HepG2 (cell line): ENCODE measurements at regions not wholly inside any gene's neighbourhood (a gene's known extent, or its start where the extent isn't known, plus 50 kb on each side); places are given as distances from the start of the nearest gene placed in this dataset.

ENCODE experiments used
- ATAC-seq: fragments of 200-7000 bp; cut with Tn5 transposase; 3 replicates; pipeline ENCODE4 v1.9.1; 2020; ENCODE audit warnings: mild to moderate bottlenecking, moderate library complexity
- BruUV-seq: library from RNA; stranded (reverse); fragments of 400-500 nt; replicated peaks from 2 replicates; lab custom pipeline; 2021; lab: Mats Ljungman, UMichigan
- CTCF ChIA-PET: fragments of 300-600 bp; formaldehyde crosslinking; extraction: SDS; loops from one replicate; lab custom pipeline; 2021; ENCODE audit warnings: low total read pairs, inconsistent platforms, low intra/inter-chr PET ratio; lab: Yijun Ruan, JAX
- POLR2A ChIA-PET: fragments of 350-600 bp; sonication (Branson Sonifier 250); formaldehyde crosslinking; loops from one replicate; lab custom pipeline; 2020; ENCODE audit warnings: antibody characterized with exemption, inconsistent platforms; lab: Yijun Ruan, JAX
- DNase-seq: peaks from one replicate; pipeline ENCODE4 v3.0.0-alpha.2; 2015; ENCODE audit warnings: low spot score
- FAIRE-seq: peaks from 3 replicates; lab custom pipeline; 2011; peaks lifted over from hg19 to GRCh38; lab: Jason Lieb, UNC
- H2AFZ ChIP-seq: one replicate; pipeline ENCODE4 v1.6.1; 2011; ENCODE audit warnings: low read length, inconsistent platforms
- H3K27ac ChIP-seq: fragments of 300-600 bp; 3 replicates; pipeline ENCODE4 v1.8.0; 2011; ENCODE audit warnings: mixed run types, mild to moderate bottlenecking, mixed read lengths, low read length, inconsistent platforms; ENCODE audit not compliant: insufficient read depth; ENCODE audit errors: extremely low read length
- H3K27me3 ChIP-seq, 2 experiments: fragments of 200-600 bp in 1 of 2; 2 replicates in 1 of 2; 3 replicates in 1 of 2; pipeline versions ENCODE4 v1.6.0 to v1.8.0; 2011; ENCODE audit warnings: low read length in 2 of 2, mild to moderate bottlenecking in 2 of 2, moderate library complexity in 2 of 2, inconsistent platforms in 1 of 2; ENCODE audit not compliant: insufficient read depth in 2 of 2, control insufficient read depth in 1 of 2
- H3K36me3 ChIP-seq, 2 experiments: fragments of 200-600 bp in 1 of 2; replicated peaks in 1 of 2; 2 replicates in 1 of 2; 3 replicates in 1 of 2; pipeline versions ENCODE4 v1.5.1 to v1.8.0; 2011; ENCODE audit warnings: low read length in 2 of 2, inconsistent platforms in 1 of 2; ENCODE audit not compliant: insufficient read depth in 2 of 2, control insufficient read depth in 1 of 2
- H3K4me1 ChIP-seq: 2 replicates; pipeline ENCODE4 v1.5.1; 2012; ENCODE audit warnings: low read length, inconsistent platforms; ENCODE audit not compliant: insufficient read depth
- H3K4me2 ChIP-seq: 2 replicates; pipeline ENCODE4 v1.6.0; 2011; ENCODE audit warnings: low read depth, low read length, inconsistent platforms
- H3K4me3 ChIP-seq, 3 experiments: fragments of 200-600 bp in 1 of 3; sonication (generic), shearing (Covaris generic) in 1 of 3; replicated peaks in 1 of 3; 2 replicates each; pipeline ENCODE4 v1.5.1; 2011 to 2016; ENCODE audit warnings: low read length in 3 of 3, inconsistent platforms in 2 of 3, low read depth in 2 of 3, mild to moderate bottlenecking in 2 of 3, control low read depth in 1 of 3, mixed read lengths in 1 of 3; ENCODE audit not compliant: insufficient read depth in 1 of 3
- H3K79me2 ChIP-seq: one replicate; pipeline ENCODE4 v1.6.1; 2011; ENCODE audit warnings: low read length, inconsistent platforms; ENCODE audit not compliant: insufficient read depth
- H3K9ac ChIP-seq: 2 replicates; pipeline ENCODE4 v1.6.0; 2011; ENCODE audit warnings: mild to moderate bottlenecking, low read depth, low read length, inconsistent platforms; ENCODE audit not compliant: insufficient read depth
- H3K9me3 ChIP-seq: 2 replicates; pipeline ENCODE4 v1.5.1; 2012; ENCODE audit warnings: mild to moderate bottlenecking, low read length
- H4K20me1 ChIP-seq: 2 replicates; pipeline ENCODE4 v1.6.0; 2011; ENCODE audit warnings: inconsistent platforms, mild to moderate bottlenecking, low read length, moderate library complexity; ENCODE audit not compliant: insufficient read depth
- ARHGAP35 ChIP-seq: sonication (generic); formaldehyde crosslinking; IDR thresholded peaks from 2 replicates; pipeline ENCODE4 v1.9.0; 2022; ENCODE audit warnings: mild to moderate bottlenecking, inconsistent platforms, moderate library complexity, missing genetic modification reagents, borderline replicate concordance
- ARNT ChIP-seq: fragments of 450-650 bp; IDR thresholded peaks from 2 replicates; pipeline ENCODE4 v1.6.1; 2017
- HMG20B ChIP-seq: conservative IDR thresholded peaks from 2 replicates; pipeline ENCODE4 v1.6.1; 2016; ENCODE audit warnings: missing genetic modification reagents, missing compliant biosample characterization
- HNF4A ChIP-seq: sonication (generic); formaldehyde crosslinking; IDR thresholded peaks from 2 replicates; pipeline ENCODE4 v1.4.0; 2020; ENCODE audit warnings: missing genetic modification reagents
- KLF16 ChIP-seq, 2 experiments: sonication (generic) in 1 of 2; formaldehyde crosslinking in 1 of 2; IDR thresholded peaks; 2 replicates each; pipeline versions ENCODE4 v1.6.1 to v1.8.0; 2016 to 2023; ENCODE audit warnings: missing genetic modification reagents in 2 of 2, missing compliant biosample characterization in 1 of 2
- NCOA5 ChIP-seq: sonication (generic); formaldehyde crosslinking; IDR thresholded peaks from 2 replicates; pipeline ENCODE4 v1.4.0; 2020; ENCODE audit warnings: missing genetic modification reagents
- PPARG ChIP-seq: conservative IDR thresholded peaks from 2 replicates; pipeline ENCODE4 v1.6.1; 2016; ENCODE audit warnings: missing biosample characterization, missing genetic modification reagents
- ZFP82 ChIP-seq: sonication (generic); formaldehyde crosslinking; IDR thresholded peaks from 2 replicates; pipeline ENCODE4 v1.5.1; 2020; ENCODE audit warnings: mild to moderate bottlenecking, missing genetic modification reagents, borderline replicate concordance
- ZNF180 ChIP-seq: sonication (generic); formaldehyde crosslinking; IDR thresholded peaks from 2 replicates; pipeline ENCODE4 v1.4.0; 2020; ENCODE audit warnings: low read depth, missing genetic modification reagents, borderline replicate concordance
- ZNF235 ChIP-seq: sonication (generic); formaldehyde crosslinking; IDR thresholded peaks from 2 replicates; pipeline ENCODE4 v1.8.1; 2023; ENCODE audit warnings: mild to moderate bottlenecking, missing genetic modification reagents, borderline replicate concordance
- ZNF607 ChIP-seq: sonication (generic); formaldehyde crosslinking; IDR thresholded peaks from 2 replicates; pipeline ENCODE4 v1.5.1; 2020; ENCODE audit warnings: missing genetic modification reagents, mild to moderate bottlenecking, borderline replicate concordance
- ZNF781 ChIP-seq: sonication (generic); formaldehyde crosslinking; IDR thresholded peaks from 2 replicates; pipeline ENCODE4 v1.5.1; 2020; ENCODE audit warnings: borderline replicate concordance, mild to moderate bottlenecking, missing genetic modification reagents; ENCODE audit errors: not compliant biosample characterization
- WGBS: methylation state at CpG from one replicate; pipeline ENCODE4 v1.1.6; 2017; ENCODE audit warnings: low lambda C conversion rate; 5-methylcytosine and 5-hydroxymethylcytosine counted together
- in situ Hi-C: cut with HindIII; loops from 2 replicates; pipeline ENCODE4 v1.10.0; 2017; ENCODE audit warnings: low pct_unique_long_range_greater_than_20kb; ENCODE audit not compliant: extremely low pct_ligation_motif_present
- intact Hi-C: fragments of 100-400 bp; cut with micrococcal nuclease; formaldehyde crosslinking; loops from one replicate; pipeline ENCODE4 v1.10.0; 2022; ENCODE audit not compliant: unreplicated experiment
- TF ChIP-seq, protein P1 (sequence below): sonication (generic); formaldehyde crosslinking; IDR thresholded peaks from 2 replicates; pipeline ENCODE4 v1.4.0; 2020; ENCODE audit warnings: missing genetic modification reagents
- TF ChIP-seq, protein P2 (sequence below): IDR thresholded peaks from 2 replicates; pipeline ENCODE4 v1.6.1; 2018; ENCODE audit warnings: missing genetic modification reagents
- TF ChIP-seq, protein P3 (sequence below): sonication (generic); formaldehyde crosslinking; IDR thresholded peaks from 2 replicates; pipeline ENCODE4 v1.8.0; 2022; ENCODE audit warnings: missing genetic modification reagents, mild to moderate bottlenecking, moderate library complexity, borderline replicate concordance

DNA sequence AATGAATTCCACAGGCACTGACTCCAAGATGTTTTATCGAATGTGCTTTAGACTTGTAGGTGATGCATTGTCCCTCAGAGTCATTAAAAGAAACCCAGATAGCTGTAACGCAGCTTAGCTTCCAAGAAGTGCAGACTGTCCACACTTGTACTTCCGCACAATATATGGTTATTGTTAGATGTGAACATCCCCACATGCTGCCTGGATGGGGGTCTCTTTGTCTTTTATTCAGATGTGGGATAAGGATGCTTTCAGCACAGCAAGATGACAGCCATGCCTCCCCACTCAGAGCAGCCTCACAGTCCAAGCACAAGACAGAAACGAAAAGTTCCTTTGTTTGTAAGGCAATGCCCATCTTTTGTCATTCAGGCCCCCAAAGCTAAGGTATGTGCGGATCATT lies 416.6 kb downstream of the HRH4 start (continued):
- TF ChIP-seq, protein P1, sequence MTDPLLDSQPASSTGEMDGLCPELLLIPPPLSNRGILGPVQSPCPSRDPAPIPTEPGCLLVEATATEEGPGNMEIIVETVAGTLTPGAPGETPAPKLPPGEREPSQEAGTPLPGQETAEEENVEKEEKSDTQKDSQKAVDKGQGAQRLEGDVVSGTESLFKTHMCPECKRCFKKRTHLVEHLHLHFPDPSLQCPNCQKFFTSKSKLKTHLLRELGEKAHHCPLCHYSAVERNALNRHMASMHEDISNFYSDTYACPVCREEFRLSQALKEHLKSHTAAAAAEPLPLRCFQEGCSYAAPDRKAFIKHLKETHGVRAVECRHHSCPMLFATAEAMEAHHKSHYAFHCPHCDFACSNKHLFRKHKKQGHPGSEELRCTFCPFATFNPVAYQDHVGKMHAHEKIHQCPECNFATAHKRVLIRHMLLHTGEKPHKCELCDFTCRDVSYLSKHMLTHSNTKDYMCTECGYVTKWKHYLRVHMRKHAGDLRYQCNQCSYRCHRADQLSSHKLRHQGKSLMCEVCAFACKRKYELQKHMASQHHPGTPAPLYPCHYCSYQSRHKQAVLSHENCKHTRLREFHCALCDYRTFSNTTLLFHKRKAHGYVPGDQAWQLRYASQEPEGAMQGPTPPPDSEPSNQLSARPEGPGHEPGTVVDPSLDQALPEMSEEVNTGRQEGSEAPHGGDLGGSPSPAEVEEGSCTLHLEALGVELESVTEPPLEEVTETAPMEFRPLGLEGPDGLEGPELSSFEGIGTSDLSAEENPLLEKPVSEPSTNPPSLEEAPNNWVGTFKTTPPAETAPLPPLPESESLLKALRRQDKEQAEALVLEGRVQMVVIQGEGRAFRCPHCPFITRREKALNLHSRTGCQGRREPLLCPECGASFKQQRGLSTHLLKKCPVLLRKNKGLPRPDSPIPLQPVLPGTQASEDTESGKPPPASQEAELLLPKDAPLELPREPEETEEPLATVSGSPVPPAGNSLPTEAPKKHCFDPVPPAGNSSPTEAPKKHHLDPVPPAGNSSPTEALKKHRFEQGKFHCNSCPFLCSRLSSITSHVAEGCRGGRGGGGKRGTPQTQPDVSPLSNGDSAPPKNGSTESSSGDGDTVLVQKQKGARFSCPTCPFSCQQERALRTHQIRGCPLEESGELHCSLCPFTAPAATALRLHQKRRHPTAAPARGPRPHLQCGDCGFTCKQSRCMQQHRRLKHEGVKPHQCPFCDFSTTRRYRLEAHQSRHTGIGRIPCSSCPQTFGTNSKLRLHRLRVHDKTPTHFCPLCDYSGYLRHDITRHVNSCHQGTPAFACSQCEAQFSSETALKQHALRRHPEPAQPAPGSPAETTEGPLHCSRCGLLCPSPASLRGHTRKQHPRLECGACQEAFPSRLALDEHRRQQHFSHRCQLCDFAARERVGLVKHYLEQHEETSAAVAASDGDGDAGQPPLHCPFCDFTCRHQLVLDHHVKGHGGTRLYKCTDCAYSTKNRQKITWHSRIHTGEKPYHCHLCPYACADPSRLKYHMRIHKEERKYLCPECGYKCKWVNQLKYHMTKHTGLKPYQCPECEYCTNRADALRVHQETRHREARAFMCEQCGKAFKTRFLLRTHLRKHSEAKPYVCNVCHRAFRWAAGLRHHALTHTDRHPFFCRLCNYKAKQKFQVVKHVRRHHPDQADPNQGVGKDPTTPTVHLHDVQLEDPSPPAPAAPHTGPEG (CRISPR knock-in tag), result no peak
- no peak for TF ChIP-seq ZNF607 (CRISPR knock-in tag)

DNA sequence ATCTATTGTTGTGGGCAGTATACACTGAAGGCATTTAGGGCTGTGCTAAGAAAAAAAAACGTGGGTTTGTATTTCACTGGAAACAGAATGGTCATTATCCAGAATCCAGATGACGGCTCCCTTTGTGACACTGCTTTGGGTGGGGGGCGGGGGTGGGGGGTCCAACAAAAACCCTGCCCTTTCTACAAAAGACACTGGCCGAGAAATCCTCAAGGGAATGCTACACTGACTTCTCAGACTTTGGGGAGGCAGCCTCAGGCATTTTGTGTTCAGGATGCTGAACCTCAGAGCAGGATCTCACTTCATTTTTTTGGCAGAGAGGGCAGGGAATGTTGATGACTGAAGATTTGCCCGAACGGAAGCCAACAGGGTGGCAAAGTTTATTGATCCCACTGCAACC lies 417.1 kb downstream of the HRH4 start:
- CTCF ChIA-PET, result interaction anchor here (1.0 to 1.7 kb wide), 2 partner anchors 955 to 1019 kb away, joined by 4 to 8 read pairs; no protein-coding TSS in a partner anchor
- ATAC-seq, result no peak
- no TSS peak for BruUV-seq
- TF ChIP-seq, protein P2, sequence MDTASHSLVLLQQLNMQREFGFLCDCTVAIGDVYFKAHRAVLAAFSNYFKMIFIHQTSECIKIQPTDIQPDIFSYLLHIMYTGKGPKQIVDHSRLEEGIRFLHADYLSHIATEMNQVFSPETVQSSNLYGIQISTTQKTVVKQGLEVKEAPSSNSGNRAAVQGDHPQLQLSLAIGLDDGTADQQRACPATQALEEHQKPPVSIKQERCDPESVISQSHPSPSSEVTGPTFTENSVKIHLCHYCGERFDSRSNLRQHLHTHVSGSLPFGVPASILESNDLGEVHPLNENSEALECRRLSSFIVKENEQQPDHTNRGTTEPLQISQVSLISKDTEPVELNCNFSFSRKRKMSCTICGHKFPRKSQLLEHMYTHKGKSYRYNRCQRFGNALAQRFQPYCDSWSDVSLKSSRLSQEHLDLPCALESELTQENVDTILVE (CRISPR knock-in tag), result no peak
- TF ChIP-seq HNF4A (CRISPR knock-in tag), result no peak
- TF ChIP-seq HMG20B (CRISPR knock-in tag), result no peak
- TF ChIP-seq, protein P3, sequence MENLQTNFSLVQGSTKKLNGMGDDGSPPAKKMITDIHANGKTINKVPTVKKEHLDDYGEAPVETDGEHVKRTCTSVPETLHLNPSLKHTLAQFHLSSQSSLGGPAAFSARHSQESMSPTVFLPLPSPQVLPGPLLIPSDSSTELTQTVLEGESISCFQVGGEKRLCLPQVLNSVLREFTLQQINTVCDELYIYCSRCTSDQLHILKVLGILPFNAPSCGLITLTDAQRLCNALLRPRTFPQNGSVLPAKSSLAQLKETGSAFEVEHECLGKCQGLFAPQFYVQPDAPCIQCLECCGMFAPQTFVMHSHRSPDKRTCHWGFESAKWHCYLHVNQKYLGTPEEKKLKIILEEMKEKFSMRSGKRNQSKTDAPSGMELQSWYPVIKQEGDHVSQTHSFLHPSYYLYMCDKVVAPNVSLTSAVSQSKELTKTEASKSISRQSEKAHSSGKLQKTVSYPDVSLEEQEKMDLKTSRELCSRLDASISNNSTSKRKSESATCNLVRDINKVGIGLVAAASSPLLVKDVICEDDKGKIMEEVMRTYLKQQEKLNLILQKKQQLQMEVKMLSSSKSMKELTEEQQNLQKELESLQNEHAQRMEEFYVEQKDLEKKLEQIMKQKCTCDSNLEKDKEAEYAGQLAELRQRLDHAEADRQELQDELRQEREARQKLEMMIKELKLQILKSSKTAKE (CRISPR knock-in tag), result no peak
- no peak for TF ChIP-seq ZNF235 (CRISPR knock-in tag)
- TF ChIP-seq ZFP82 (CRISPR knock-in tag), result no peak
- no peak for TF ChIP-seq ZNF781 (CRISPR knock-in tag)
- TF ChIP-seq ZNF180 (CRISPR knock-in tag), result no peak
- no peak for TF ChIP-seq ARNT
- TF ChIP-seq NCOA5 (CRISPR knock-in tag), result no peak
- TF ChIP-seq KLF16 (CRISPR knock-in tag; IDR thresholded peaks at IDR 0.05), result no peak
- no peak for TF ChIP-seq ARHGAP35 (CRISPR knock-in tag)
- no peak for TF ChIP-seq PPARG

More for the DNA sequence above, 417.1 kb downstream of the HRH4 start:
- FAIRE-seq, result no peak
- H4K20me1 ChIP-seq, result no peaks in the 10 kb centered on the region
- in situ Hi-C loops, result loop anchor here (25.0 kb wide), 2 partner anchors 110 to 960 kb away; no protein-coding TSS in a partner anchor
- H3K9ac ChIP-seq, result no peak overlapping the region
- no peaks in the 10 kb centered on the region for H3K9me3 ChIP-seq
- 8% methylated on average over 5 of the region's 6 CpGs for WGBS
- H3K4me2 ChIP-seq, result no peak overlapping the region
- DNase-seq, result no peak
- intact Hi-C loops, result loop anchor here (5.0 kb wide), 1 partner anchor 1020 kb away; no protein-coding TSS in a partner anchor
- no peak overlapping the region for H2AFZ ChIP-seq
- H3K27me3 ChIP-seq, result no peaks in the 10 kb centered on the region
- no peak overlapping the region for H3K27ac ChIP-seq
- no peaks in the 10 kb centered on the region for H3K4me1 ChIP-seq
- H3K79me2 ChIP-seq, result no peaks in the 10 kb centered on the region
- POLR2A ChIA-PET, result no interaction called here
- H3K4me3 ChIP-seq, result no peak overlapping the region
- H3K36me3 ChIP-seq, result no peaks in the 10 kb centered on the region
